Skeletal muscle cell (primary cell): ENCODE measurements at regions not wholly inside any gene's neighbourhood (a gene's known extent, or its start where the extent isn't known, plus 50 kb on each side); places are given as distances from the start of the nearest gene placed in this dataset.
"Not testable (repeated sequence)": the region's sequence is repeated elsewhere in the genome, so short reads cannot be mapped to it uniquely, and the experiment has no call there.

Experiments
- DNase-seq: peaks from one replicate; pipeline ENCODE4 v3.0.0-alpha.2; 2010; ENCODE audit warnings: low read depth
- H3K4me3 ChIP-seq: 2 replicates; pipeline ENCODE4 v1.5.1; 2011; ENCODE audit warnings: low read depth, mild to moderate bottlenecking, control low read depth, low read length, moderate library complexity

DNA sequence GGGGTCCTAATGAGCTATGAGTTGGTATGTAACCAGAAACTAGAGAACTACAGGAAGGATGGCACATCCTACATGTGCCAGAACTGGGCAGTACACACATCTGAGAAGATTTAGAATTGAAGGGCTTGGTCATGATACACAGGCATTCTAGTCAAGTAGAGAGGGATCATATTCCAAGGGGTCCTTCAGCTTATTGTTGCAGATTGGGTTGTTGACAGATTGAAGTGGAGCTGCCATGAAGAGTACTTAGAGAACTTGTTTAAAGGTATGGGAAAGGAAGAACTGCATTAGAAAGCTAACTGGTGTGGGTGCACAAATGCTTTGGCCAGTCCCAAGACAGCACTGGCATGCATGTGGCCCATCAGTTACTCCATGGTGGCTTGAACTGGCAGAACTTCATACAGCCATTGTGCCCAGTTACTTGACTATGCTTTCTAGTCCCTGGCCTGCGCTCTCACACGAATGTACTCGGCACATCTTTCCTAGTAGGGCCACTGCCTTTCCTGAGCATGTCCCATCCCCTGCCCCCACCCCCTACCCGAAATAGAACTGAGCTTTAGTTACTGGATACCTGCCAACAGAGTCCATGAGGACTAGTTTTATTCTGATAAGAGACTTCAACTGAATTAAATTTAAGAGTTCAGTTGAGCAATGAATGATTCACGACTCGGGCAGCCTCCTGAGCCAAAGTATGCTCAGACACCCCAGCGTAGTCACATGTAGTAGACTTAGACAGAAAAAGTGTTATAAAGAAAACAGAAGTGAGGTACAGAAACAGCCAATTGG is 64.0 kb downstream of the CCNG2 start:
- no peak for DNase-seq
- no peak overlapping the region for H3K4me3 ChIP-seq

DNA sequence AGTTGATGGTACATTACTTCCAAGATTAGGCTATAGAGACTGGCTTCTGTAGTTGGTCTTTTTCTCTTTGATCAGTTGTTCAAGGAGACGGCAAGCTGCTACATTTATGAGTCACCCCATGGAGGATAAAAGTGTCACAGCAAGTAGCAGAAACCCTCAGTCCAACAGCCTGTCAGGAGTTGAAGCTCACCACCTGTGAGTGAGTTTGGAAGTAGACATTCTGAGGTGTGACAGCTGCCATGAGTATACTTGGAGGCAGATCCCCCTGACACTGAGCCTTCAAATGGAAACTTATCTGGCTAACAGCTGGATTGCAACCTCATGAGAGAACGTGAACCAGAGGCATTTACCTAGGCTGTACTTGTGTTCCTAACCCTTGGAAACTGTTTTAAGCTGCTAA is 68.0 kb downstream of the CCNG2 start:
- no peak for DNase-seq
- no peak overlapping the region for H3K4me3 ChIP-seq

DNA sequence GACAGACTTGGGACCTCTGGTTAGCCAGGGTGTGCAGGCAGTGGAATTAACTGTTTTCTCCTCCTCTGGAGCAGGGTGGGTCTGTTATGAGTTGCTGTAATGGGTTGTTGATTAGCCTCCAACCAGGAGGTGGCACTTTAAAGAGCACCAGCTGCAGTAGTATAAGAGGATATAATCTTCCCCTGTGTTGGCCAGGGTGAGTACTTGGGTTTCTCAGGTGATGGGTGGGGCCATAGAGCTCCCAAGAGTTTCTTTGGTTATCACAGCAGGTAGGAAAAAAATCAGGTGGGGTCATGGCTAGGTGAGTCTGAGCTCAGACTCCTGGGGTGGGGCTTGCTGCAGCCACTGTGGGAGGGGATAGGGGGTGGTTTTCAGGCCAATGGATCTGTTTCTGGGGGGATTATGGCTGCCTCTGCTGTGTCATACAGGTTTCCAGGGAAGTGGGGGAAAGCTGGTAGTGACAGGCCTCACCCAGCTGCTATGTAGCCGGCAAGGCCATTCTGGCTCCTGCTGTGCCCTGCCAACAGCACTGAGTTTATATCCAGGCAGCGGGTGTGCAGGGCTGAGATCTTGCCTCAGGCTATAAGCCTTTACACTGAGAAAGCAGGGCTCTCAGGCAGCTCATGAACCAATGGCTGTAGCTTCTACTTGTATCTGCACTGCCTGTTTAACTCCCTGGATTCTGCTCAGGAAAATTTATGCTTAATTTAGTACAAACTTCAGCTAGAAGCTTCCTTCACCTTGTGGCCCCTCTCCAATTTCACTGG is 70.1 kb downstream of the CCNG2 start:
- no peak for DNase-seq
- H3K4me3 ChIP-seq, result no peak overlapping the region

GRCh38 chr4:77229433-77229832 is 72.4 kb downstream of the CCNG2 start:
- DNase-seq, result no peak
- H3K4me3 ChIP-seq, result no peak overlapping the region

GRCh38 chr4:77232653-77233052 is 75.6 kb downstream of the CCNG2 start:
- DNase-seq, result no peak
- H3K4me3 ChIP-seq, result no peak overlapping the region

- no peak for DNase-seq
- H3K4me3 ChIP-seq, result no peak overlapping the region
These were observed 78.4 kb downstream of the CCNG2 start for GRCh38 chr4:77235289-77235854.

- no peak overlapping the region for H3K4me3 ChIP-seq
- no peak for DNase-seq
These were observed 79.8 kb downstream of the CCNG2 start for GRCh38 chr4:77236806-77237205.

GRCh38 chr4:77240469-77241066 is 83.6 kb downstream of the CCNG2 start:
- peak; percentile 9 for DNase-seq
- H3K4me3 ChIP-seq, result no peak overlapping the region

DNA sequence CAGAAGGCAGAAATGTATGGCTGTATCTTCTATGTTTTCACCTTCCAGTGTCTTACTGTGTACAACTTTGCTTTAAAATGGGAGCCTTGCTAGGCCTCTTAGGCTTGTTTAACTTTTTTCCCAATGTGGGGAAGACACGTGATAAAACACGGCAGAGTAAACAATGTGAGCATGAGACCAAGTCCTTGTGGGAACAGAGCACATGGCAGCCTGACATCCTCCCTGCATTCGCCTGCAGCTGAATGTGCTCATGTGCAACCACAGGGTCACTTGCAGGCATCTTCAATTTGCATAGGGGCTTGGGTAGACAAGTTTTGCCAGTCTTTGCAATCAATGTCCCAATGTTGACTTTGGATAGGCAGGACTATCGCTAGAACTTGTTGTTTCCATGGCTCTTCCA is 91.8 kb downstream of the CCNG2 start:
- H3K4me3 ChIP-seq, result no peak overlapping the region
- no peak for DNase-seq

GRCh38 chr4:77251751-77252150 is 94.7 kb downstream of the CCNG2 start:
- no peak for DNase-seq
- H3K4me3 ChIP-seq, result no peak overlapping the region

DNA sequence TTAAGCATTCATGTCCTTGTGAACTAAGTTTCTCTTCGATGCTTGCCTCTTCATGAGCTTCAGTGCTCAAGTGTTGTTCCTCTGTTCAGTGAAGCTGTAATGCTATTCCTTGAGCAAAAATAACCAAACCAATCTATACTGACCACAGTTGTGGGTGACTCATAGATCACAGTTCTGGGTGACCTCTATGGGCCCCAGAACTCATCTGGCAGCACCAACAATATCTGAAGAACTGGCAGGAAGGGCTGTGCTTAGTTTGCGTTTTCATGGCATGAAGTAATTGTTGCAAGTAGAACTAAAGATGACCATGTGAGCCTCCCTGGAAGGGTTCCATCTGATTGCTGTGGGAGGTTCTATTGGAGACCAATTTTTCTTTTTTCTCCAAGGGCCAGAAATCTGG is 106.2 kb downstream of the CCNG2 start:
- no peak overlapping the region for H3K4me3 ChIP-seq
- DNase-seq, result no peak

DNA sequence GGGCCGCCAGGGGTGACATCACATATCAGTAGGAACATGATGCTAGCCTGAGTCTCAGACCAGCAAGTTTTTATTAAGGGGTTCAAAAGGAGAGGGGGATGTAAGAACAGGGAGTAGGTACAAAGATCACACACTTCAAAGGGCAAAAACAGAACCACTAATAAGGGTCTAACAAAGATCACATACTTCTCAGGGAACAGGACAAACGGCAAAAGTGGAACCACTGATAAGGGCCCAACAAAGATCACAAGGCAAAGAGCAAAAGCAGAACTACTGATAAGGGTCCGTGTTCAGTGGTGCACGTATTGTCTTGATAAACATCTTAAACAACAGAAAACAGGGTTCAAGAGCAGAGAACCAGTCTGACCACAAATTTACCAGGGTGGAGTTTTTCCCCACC is 107.0 kb downstream of the CCNG2 start:
- DNase-seq, H3K4me3 ChIP-seq: not testable (repeated sequence)

DNA sequence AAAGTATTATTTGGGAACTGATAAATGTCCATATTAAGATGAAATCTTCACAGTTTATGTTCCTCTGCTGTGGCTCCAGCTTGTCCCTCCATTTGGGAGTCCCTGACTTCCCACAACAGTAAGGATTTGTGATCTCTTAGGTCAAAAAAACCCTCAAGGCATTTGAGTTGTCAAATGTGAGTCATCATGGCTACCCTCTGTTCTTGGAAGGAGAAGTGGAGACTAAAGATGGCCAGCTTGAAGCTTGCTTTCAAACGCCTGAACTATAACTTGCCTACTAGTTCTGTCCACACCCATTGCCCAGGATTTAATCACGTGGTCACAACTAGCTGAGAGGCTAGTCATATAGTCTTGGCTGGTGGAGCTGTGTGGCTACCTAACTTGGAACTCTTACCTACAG is 107.8 kb downstream of the CCNG2 start:
- no peak overlapping the region for H3K4me3 ChIP-seq
- no peak for DNase-seq

DNA sequence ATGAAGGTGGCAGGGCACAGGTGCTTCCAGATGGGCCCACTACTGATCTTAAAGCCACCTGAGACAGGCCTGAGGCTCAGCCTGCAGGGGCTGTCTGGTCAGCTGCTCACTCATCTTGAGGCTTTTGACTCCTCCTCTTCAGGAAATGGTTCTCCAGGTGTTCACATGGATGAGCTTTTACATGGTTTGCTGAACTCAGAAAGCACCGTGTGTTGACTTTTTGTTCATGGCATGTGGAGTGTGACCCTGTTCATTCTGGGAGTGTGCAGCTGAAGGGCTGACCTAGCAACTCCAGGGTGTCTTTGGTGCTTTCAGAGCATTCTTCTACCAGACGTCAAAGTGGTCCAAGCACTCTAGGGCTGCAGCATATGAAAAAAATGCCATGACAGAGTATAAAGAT is 111.1 kb downstream of the CCNG2 start:
- DNase-seq, result no peak

GRCh38 chr4:77269505-77269904 is 112.5 kb downstream of the CCNG2 start:
- no peak for DNase-seq
- H3K4me3 ChIP-seq, result no peak overlapping the region

More for the DNA sequence above, 111.1 kb downstream of the CCNG2 start:
- no peak overlapping the region for H3K4me3 ChIP-seq

DNA sequence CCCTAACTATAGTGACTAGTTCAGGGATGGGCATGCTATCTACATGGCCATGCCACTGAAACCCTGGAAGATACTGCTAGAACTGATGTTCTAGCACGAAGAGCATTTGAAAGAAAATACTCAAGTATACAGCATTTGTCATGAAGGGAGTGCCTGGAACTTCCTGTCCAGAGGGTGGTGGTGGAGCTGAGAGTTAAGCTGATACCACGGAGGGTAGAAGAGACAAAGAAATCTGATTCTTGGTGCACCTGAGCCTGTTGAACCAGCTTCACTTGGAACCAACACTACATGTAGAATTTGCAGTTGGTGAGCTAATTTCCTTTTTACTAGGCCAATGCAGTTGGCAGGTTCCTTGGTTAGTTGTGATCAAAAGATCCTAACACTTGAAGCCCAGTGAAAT is 116.4 kb downstream of the CCNG2 start:
- no peak overlapping the region for H3K4me3 ChIP-seq

GRCh38 chr4:77279114-77279513 is 122.1 kb downstream of the CCNG2 start:
- H3K4me3 ChIP-seq, DNase-seq: not testable (repeated sequence)

More for the DNA sequence above, 116.4 kb downstream of the CCNG2 start:
- no peak for DNase-seq

DNA sequence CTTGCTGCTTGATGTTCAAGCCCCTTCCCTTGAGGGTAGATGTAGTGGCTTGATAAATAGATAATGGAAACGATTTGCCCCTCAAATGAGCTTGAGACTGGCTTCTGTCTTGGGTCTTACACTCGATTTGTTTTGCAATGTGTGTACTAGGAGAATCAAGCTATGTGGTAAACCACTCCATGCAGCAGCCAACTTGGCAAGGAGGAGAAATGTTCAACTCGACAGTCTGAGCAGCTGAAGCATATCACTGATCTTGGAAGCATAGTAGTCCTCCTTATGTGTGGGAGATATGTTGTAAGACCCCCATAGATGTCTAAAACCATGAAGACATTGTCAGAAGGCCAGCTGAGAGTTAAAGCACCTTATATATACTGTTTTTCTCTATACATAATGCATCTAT is 125.3 kb downstream of the CCNG2 start:
- no peak overlapping the region for H3K4me3 ChIP-seq
- DNase-seq, result no peak

- no peak for DNase-seq
- H3K4me3 ChIP-seq, result no peak overlapping the region
These were observed 127.0 kb downstream of the CCNG2 start for GRCh38 chr4:77284036-77284435.

GRCh38 chr4:77286906-77287305 is 129.9 kb downstream of the CCNG2 start:
- no peak overlapping the region for H3K4me3 ChIP-seq
- DNase-seq, result no peak
